GM19240 (cell line): ENCODE measurements at regions not wholly inside any gene's neighbourhood (a gene's known extent, or its start where the extent isn't known, plus 50 kb on each side); places are given as distances from the start of the nearest gene placed in this dataset.
A peak's percentile ranks its signal among the peaks of the same experiment; 100 is the strongest.

Source experiments
- DNase-seq: peaks from one replicate; pipeline ENCODE4 v3.0.0; 2011; ENCODE audit warnings: low spot score; ENCODE audit not compliant: insufficient read length

- no peak for DNase-seq
Observed at GRCh38 chr6:139595183-139595582, 220.7 kb upstream of the CITED2 start.

- DNase-seq: no peak
Observed at GRCh38 chr6:139594333-139594965, 220.0 kb upstream of the CITED2 start.

- DNase-seq: no peak
Observed at GRCh38 chr6:139593081-139593480, 218.6 kb upstream of the CITED2 start.

DNA sequence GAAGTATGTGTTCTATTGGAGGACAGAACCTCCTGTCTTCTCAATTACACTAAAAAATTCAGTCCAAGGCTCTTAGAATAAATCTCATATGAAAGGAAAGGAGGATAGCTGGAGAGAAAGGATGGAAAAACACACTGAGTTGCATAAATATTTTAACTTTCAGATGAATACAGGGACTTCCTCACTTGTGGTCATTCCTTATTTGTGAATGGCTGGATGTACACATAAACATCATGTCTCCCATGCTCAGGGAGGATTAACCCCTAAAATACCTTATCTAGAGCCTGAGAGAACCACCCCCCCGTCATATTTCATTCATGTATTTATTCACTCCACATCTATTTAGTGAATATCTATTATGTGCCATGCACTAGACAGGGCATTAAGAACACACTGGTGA, 217.6 kb upstream of the CITED2 start:
- no peak for DNase-seq

- no peak for DNase-seq
Observed at GRCh38 chr6:139591075-139591865, 216.8 kb upstream of the CITED2 start.

DNA sequence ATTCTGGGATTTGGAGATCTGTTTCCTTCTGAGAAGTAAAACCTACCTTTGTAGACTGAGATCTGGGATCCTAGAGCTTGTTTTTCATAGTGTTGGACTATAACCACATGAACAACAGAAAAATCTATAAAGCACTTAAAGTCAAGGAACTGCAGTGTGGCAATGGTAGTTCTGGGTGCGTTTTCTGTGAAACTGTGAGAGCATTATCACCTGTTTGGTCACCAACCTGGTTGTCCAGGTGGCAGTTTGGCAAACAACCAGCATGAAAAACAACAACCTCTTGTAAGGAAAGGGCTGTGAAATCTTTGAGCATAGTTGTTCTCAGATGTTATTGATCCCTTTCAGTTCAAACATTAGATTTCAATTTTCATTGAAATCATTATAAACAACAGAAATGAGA, 215.8 kb upstream of the CITED2 start:
- no peak for DNase-seq

DNA sequence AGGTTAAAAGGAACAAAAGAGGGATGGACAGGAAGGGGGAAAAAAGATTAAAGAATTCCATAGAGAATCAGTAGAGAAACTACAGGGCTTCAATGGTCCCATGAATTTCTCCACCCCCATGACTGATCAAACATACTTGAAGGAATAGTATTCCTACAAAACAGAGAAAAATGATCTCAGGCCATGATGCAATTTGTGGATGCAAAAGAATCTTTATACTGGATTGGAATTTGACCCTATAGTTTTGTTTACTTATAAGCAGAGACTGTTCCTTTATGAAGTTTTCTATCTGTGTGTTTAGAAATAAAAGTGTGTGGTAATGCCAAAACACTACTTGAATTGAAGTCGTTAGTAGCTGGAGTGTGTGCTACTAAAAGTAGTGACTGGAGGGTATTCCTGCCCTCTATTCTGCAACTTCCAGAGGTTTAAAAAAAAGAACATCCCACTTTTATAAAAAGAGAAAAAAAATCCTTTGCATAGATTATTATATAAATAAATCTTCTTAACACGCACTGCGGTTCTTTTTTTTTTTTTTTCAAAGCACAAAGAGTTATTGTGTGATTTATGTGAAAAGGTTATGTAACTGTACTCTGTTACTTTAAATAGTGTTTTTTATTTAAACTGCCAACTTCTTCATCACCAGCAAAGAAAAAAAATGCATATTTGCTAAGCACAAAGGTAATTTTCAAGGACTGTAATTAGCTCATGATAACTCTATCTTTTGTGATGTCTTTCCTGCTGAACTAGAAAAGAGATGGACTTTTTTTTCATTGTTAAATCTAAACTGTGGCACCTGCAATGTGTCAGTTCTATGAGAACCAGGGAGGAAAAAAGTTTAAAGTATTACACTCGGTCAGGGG, 214.5 kb upstream of the CITED2 start:
- DNase-seq: no peak

DNA sequence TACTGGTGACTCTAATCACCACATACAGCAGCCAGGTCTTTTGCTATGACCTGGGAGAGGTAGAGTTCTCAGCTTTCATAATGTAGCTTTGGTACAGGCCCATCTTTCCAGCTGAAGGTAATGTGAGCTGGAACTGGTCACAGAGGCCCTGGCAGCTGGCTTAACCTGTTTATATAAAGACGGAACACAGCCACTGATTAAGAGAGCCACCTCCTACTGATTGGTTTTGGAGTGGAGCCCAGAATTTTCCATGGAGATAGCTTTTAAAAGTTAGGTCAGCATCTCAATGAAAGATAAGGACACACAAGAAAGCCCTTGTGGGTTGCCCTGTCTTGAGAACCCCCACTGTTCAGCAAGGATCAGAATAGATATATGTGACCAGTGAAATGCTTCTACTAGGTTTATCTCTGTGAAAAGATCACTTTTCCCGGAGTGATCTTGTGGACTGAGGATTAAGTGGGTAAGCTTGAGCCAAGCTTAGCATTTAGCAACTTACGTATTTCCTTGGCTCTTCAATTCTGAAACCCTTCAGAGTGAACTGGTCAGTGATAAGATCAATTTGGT, 213.7 kb upstream of the CITED2 start:
- no peak for DNase-seq

- DNase-seq: no peak
Observed at GRCh38 chr6:139587469-139587868, 213.0 kb upstream of the CITED2 start.

GRCh38 chr6:139586273-139586672, 211.8 kb upstream of the CITED2 start:
- no peak for DNase-seq

DNA sequence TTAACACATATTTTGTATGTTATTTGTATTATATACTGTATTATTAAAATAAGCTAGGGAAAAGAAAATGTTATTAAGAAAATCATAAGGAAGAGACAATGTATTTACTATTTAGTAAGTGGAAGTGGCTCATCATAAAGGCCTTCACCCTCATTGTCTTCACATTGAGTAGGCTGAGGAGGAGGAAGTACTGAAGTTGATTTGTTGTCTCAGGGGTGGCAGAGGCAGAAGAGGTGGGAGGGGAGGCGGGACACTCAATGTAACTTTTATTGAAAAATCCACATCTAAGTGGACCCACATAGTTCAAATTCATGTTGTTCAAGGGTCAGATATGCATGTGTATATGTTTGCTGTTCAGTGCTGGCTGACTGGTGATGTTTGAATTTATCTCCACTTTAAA, 210.2 kb upstream of the CITED2 start:
- DNase-seq: no peak

- no peak for DNase-seq
Observed at GRCh38 chr6:139583420-139583819, 209.0 kb upstream of the CITED2 start.

DNA sequence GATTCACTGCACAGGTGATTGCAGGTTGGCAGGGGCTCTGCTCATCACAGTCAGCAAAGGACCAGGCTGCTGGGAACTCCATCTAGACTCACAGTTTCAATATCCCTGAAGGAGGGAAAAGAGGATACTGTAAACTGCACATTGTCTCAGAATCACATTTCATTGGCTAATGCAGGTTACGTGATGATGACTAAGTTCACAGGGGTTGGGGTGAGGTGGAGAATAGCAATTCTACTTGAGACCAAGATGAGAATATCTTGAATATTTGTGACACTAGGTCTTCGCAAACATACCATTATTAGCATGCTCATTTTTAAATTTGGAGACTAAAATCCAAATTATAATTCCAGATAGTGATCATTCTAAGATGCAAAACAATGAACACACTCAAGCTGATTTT, 208.5 kb upstream of the CITED2 start:
- no peak for DNase-seq

- no peak for DNase-seq
Observed at GRCh38 chr6:139581485-139581865, 207.0 kb upstream of the CITED2 start.

DNA sequence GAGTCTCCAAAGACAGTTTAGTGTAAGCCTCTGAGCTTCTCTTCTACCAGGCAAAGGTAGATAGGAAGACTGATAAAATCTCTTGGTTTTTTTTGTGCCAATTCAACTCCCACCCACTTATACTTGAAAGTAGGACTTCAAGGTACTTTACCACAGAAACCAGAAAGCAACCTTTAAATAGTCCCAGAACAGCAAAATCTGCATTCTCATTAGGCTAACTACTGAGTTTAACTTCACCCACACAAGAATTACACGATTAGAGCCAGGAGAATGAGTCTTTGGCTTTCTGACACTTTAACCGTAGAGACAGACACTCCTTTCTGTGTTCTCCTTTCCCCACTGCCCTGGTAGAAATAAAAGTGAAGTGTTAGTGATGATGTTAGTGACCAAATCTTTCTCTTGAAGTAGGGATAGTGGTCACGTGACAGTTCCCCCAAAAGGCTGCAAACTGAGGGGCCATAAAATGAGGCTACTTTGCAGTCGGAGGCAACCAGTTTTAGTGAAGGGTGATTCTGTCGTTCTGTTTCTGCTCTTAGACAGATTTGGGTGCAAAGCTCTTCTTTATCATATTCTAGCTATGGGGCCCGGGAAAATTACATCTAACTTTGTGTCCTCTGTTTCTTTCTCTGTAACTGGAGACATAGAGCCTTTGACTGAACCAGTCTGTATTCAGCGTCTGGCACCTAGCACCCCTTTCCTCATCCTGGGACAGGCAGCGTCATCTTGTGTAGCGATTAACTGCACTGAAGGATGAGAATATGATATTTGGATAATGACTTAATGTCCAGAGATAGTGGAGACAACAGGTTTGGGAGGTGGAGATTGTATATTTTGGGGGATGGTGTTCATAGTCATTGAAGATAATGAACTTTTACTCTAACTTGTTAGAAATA, 206.4 kb upstream of the CITED2 start:
- peak; percentile 17 for DNase-seq

DNA sequence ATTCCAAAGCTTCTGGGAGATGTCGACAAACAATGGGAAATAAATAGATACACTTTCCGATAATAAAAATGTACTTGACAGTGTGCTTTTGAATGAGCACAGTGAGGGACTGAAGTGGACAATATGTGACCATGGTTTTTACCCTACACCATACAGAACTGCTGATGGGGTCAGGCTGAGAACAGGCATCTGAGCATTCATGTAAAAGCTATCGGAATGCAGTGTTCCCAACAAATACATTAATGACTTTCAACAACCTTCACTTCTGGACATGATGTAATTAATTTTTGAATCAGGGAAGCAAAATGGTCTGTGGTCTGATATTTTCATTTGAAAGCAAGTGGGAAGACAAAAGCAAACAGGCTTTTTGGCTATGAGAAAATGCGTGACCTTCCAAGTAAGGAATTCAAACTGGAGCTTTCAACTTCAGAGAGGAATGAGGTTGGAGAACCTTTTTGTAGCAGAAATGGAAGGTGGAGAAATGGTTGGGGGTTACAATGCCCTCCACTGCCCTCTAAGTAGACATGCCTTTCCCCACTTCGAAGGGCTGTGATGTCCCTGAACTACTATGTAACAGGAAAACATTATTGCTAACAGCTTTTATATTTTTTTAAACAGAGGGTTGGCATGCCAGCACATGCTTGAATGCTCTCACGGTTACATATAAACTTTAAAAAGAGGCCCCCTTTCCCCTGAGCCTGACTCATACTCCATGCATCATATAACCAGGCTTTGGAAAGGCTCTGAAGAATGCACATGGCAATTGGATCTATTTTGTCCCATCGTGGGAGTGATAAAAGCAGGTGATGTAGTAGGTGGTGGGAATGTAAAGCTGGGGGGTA, 203.5 kb upstream of the CITED2 start:
- DNase-seq: no peak

DNA sequence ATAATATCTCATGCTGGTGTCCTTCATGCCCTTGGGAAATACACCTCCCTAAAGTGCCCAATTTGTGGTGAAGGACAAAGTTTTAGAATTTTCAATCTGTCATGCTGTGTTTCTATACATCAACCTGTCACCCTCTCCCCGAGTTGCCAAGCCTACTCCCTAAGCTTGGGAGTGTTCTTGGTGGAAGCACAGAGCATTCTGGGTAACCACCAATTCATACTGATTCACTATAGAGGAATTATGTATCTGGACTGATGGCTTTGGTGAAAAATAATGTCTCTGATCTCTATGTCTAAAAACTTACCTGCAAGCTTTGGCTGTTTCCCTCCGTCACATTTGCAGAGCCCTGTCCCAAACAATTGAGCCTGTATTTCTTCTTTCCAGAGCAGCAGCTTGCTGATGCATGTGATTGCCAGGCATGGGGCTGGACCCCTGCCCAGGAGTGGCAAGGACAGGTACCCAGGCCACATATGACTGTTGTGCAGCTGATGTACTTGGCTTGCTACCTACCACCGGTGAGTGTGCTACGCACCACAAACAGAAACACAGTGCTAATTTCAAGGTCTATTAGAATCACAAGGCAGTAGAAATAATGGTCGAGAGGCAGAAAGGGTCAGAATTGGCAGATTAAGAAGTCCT, 202.8 kb upstream of the CITED2 start:
- DNase-seq: no peak

DNA sequence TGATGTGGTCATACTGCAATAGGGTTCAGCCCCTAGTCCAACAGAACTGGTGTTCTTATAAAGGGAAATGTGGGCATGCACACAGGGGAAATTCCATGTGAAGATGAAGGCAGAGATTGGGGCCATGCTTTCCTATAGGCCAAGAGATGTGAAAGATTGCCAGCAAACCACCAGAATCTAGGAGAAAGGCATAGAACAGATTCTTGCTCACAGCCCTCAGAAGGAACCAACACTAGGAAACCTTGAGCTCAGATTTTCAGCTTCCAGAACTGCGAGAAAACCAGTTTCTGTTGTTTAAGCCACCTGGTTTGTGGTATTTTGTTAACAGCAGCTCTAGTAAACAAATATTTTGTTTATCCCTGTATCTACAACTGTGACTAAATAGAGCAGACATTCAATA, 197.6 kb upstream of the CITED2 start:
- no peak for DNase-seq

GRCh38 chr6:139570166-139570565, 195.7 kb upstream of the CITED2 start:
- DNase-seq: no peak

DNA sequence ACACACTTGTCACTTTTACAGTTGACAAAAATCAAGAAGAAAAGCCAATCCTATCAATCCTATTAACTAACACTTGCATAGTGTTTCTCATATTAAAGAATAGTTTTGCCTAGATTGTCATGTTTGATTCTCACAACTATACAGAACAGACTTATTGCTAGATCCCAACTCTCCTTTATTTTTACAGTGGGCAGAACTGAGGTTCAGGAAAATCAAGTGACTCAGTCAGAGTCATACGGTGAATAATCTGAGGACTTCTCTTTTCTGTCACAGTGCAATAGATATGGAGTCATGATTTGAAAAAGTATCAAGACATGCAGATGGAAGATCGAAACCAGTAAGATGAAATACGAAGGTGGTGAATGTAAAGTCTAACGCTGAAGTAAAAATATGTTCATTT, 195.1 kb upstream of the CITED2 start:
- no peak for DNase-seq
